Mesendoderm (in vitro differentiated cells): ENCODE measurements at regions not wholly inside any gene's neighbourhood (a gene's known extent, or its start where the extent isn't known, plus 50 kb on each side); places are given as distances from the start of the nearest gene placed in this dataset.

Experiments used
- DNase-seq: peaks from one replicate; pipeline ENCODE4 v3.0.0; 2013
- H2AK5ac ChIP-seq: 2 replicates; pipeline ENCODE4 v1.6.1; 2013; ENCODE audit warnings: low read length, inconsistent platforms
- H2BK120ac ChIP-seq: 2 replicates; pipeline ENCODE4 v1.6.1; 2013; ENCODE audit warnings: low read depth, mild to moderate bottlenecking, low read length, moderate library complexity, mixed read lengths
- H2BK15ac ChIP-seq: replicated peaks from 2 replicates; pipeline ENCODE4 v1.6.1; 2013; ENCODE audit warnings: low read depth, mild to moderate bottlenecking, moderate library complexity
- H2BK5ac ChIP-seq: 2 replicates; pipeline ENCODE4 v1.6.1; 2013; ENCODE audit warnings: low read length, inconsistent platforms
- H3K18ac ChIP-seq: 2 replicates; pipeline ENCODE4 v1.6.1; 2013; ENCODE audit warnings: mild to moderate bottlenecking, low read length, mixed read lengths
- H3K23ac ChIP-seq: one replicate; pipeline ENCODE4 v1.6.1; 2013; ENCODE audit warnings: low read length
- H3K27ac ChIP-seq: 2 replicates; pipeline ENCODE4 v1.5.1; 2013; ENCODE audit warnings: low read depth, mild to moderate bottlenecking, inconsistent platforms, low read length, moderate library complexity
- H3K27me3 ChIP-seq: 2 replicates; pipeline ENCODE4 v1.6.1; 2013; ENCODE audit warnings: low read length, control low read depth, mild to moderate bottlenecking, inconsistent platforms; ENCODE audit not compliant: insufficient read depth, poor library complexity
- H3K36me3 ChIP-seq: 2 replicates; pipeline ENCODE4 v1.6.1; 2013; ENCODE audit warnings: low read length, inconsistent platforms; ENCODE audit not compliant: control insufficient read depth, insufficient read depth
- H3K4ac ChIP-seq: one replicate; pipeline ENCODE4 v1.6.1; 2013; ENCODE audit warnings: low read depth, mild to moderate bottlenecking, low read length, moderate library complexity
- H3K4me1 ChIP-seq: 2 replicates; pipeline ENCODE4 v1.6.1; 2013; ENCODE audit warnings: low read depth, low read length, inconsistent platforms; ENCODE audit not compliant: control insufficient read depth
- H3K4me2 ChIP-seq: 2 replicates; pipeline ENCODE4 v1.6.1; 2013; ENCODE audit warnings: low read length
- H3K4me3 ChIP-seq: 2 replicates; pipeline ENCODE4 v1.5.1; 2013; ENCODE audit warnings: mild to moderate bottlenecking, low read length
- H3K56ac ChIP-seq: one replicate; pipeline ENCODE4 v1.6.1; 2013; ENCODE audit warnings: low read length
- H3K79me1 ChIP-seq: 2 replicates; pipeline ENCODE4 v1.6.1; 2013; ENCODE audit warnings: low read length, inconsistent platforms
- H3K79me2 ChIP-seq: 2 replicates; pipeline ENCODE4 v1.6.1; 2013; ENCODE audit warnings: mild to moderate bottlenecking, low read length; ENCODE audit not compliant: control insufficient read depth, insufficient read depth
- H3K9ac ChIP-seq: 2 replicates; pipeline ENCODE4 v1.6.1; 2013; ENCODE audit warnings: low read length, inconsistent platforms
- H4K5ac ChIP-seq: one replicate; pipeline ENCODE4 v1.6.1; 2013; ENCODE audit warnings: low read length
- H4K8ac ChIP-seq: one replicate; pipeline ENCODE4 v1.6.1; 2013; ENCODE audit warnings: low read depth, mild to moderate bottlenecking, control low read depth, low read length, moderate library complexity
- WGBS: extraction: QIAGEN DNeasy Blood & Tissue Kit; methylation state at CpG from one replicate; pipeline ENCODE4 v1.1.7; 2013; ENCODE audit warnings: low lambda C conversion rate, missing lambda C conversion rate; ENCODE audit not compliant: insufficient coverage; ENCODE audit errors: extremely low coverage; 5-methylcytosine and 5-hydroxymethylcytosine counted together

DNA sequence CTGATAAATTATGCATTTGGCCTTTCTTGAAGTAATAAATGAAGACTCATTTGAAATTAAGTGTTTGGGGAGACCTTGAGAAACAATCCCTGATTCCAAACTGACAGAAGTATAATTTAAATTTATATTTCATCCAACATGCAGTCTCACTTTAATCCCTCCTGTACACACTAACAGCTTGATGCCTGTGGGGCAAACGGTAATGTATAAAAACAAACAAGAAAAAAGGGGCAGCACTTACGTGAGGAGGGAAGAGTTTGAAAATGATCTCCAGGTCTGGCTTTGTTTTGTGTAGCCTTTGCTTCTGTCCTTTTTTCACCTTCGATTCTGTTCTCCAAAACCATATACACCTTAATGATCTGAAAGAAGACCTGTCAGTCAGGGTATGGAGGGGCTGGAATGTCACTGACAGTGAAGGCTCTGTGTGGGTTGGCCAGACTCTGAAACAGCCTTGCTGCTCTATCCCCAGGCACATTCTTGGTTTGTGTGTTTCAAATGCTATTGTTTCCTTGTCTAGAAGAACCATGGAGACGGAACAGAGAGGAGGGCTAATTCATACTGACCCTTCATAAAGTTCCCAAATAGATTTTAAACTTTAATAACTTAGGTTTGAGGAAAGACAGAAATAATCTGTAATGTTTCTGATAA lies 338.2 kb upstream of the WWC1 start:
- H3K4ac ChIP-seq, result peak overlapping the region; percentile 3
- peak; percentile 72 for DNase-seq
- peak overlapping the region; percentile 1 for H3K23ac ChIP-seq
- H3K79me2 ChIP-seq, result no peaks in the 10 kb centered on the region
- no peak overlapping the region for H2BK5ac ChIP-seq
- H2BK120ac ChIP-seq, result no peak overlapping the region
- H2AK5ac ChIP-seq, result no peak overlapping the region
- no peaks in the 10 kb centered on the region for H3K36me3 ChIP-seq
- no CpG with 5 or more reads among the region's 4 CpGs for WGBS
- H3K27ac ChIP-seq, result no peak overlapping the region
- no peak overlapping the region for H3K4me2 ChIP-seq
- H3K9ac ChIP-seq, result no peak overlapping the region
- H4K5ac ChIP-seq, result no peak overlapping the region
- no peak overlapping the region for H2BK15ac ChIP-seq
- no peak overlapping the region for H3K56ac ChIP-seq
- peak overlapping the region; percentile 81 for H4K8ac ChIP-seq
- H3K79me1 ChIP-seq, result no peaks in the 10 kb centered on the region
- H3K4me1 ChIP-seq, result peaks cover 9% of the 10 kb centered on the region
- H3K27me3 ChIP-seq, result no peaks in the 10 kb centered on the region
- no peak overlapping the region for H3K4me3 ChIP-seq
- no peak overlapping the region for H3K18ac ChIP-seq

DNA sequence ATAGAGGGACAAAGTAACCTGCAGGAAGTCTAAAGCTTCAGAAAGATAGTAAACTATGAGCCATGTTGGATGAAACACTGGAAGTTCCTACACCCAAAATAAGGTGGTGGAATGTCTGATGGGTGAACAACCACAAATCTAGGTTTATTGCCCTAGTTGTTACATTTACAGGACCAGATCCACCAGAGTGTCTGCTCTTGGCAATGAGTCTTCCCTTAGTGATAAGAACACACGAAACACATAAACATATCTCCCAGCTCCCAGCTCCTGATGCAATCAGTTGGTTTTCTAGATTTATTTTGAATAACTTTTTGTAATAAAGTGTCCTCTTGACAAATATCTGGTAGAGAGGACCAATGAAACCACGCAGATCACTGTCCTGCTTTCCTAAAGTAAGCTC lies 329.7 kb upstream of the WWC1 start:
- Histone ChIP-seq H3K79me2 (no peaks in the 10 kb centered on the region), H3K18ac (no peak overlapping the region), H3K9ac (no peak overlapping the region), H3K27me3 (no peaks in the 10 kb centered on the region), H3K4me1 (no peaks in the 10 kb centered on the region), H3K56ac (no peak overlapping the region), H3K4me3 (no peak overlapping the region), H3K4ac (no peak overlapping the region), H4K8ac (no peak overlapping the region), H3K4me2 (no peak overlapping the region), H2BK5ac (no peak overlapping the region), H2BK120ac (no peak overlapping the region), H3K27ac (no peak overlapping the region), H2AK5ac (no peak overlapping the region), H4K5ac (no peak overlapping the region), H3K36me3 (no peaks in the 10 kb centered on the region), H3K79me1 (no peaks in the 10 kb centered on the region), H2BK15ac (no peak overlapping the region), H3K23ac (no peak overlapping the region)
- DNase-seq, result no peak
- WGBS, result no CpG with 5 or more reads among the region's 2 CpGs

- H3K9ac ChIP-seq, result no peak overlapping the region
- no peak overlapping the region for H3K23ac ChIP-seq
- H2BK5ac ChIP-seq, result no peak overlapping the region
- no peaks in the 10 kb centered on the region for H3K79me1 ChIP-seq
- H3K27ac ChIP-seq, result no peak overlapping the region
- DNase-seq, result peak; percentile 57
- WGBS, result no CpG with 5 or more reads among the region's 3 CpGs
- H2AK5ac ChIP-seq, result no peak overlapping the region
- no peak overlapping the region for H3K56ac ChIP-seq
- H3K4ac ChIP-seq, result no peak overlapping the region
- H2BK15ac ChIP-seq, result no peak overlapping the region
- H4K8ac ChIP-seq, result no peak overlapping the region
- no peak overlapping the region for H3K4me2 ChIP-seq
- no peaks in the 10 kb centered on the region for H3K36me3 ChIP-seq
- H3K4me3 ChIP-seq, result no peak overlapping the region
- no peak overlapping the region for H4K5ac ChIP-seq
- H3K18ac ChIP-seq, result no peak overlapping the region
- H2BK120ac ChIP-seq, result no peak overlapping the region
- H3K27me3 ChIP-seq, result no peaks in the 10 kb centered on the region
- H3K79me2 ChIP-seq, result no peaks in the 10 kb centered on the region
- peaks cover 4% of the 10 kb centered on the region for H3K4me1 ChIP-seq
Observed at GRCh38 chr5:167964529-167964928, 326.9 kb upstream of the WWC1 start.

- no peak overlapping the region for H3K4me3 ChIP-seq
- no peaks in the 10 kb centered on the region for H3K27me3 ChIP-seq
- H3K4me1 ChIP-seq, result peaks cover 6% of the 10 kb centered on the region
- H3K9ac ChIP-seq, result no peak overlapping the region
- no peak overlapping the region for H3K27ac ChIP-seq
- WGBS, result no CpG with 5 or more reads among the region's 2 CpGs
- no peak for DNase-seq
- H3K36me3 ChIP-seq, result no peaks in the 10 kb centered on the region
- no peaks in the 10 kb centered on the region for H3K79me1 ChIP-seq
- H3K23ac ChIP-seq, result no peak overlapping the region
- H3K4me2 ChIP-seq, result no peak overlapping the region
- no peak overlapping the region for H2BK5ac ChIP-seq
- no peak overlapping the region for H4K8ac ChIP-seq
- no peak overlapping the region for H3K18ac ChIP-seq
- no peak overlapping the region for H4K5ac ChIP-seq
- H2BK120ac ChIP-seq, result no peak overlapping the region
- no peaks in the 10 kb centered on the region for H3K79me2 ChIP-seq
- no peak overlapping the region for H3K4ac ChIP-seq
- H2BK15ac ChIP-seq, result no peak overlapping the region
- H2AK5ac ChIP-seq, result no peak overlapping the region
- H3K56ac ChIP-seq, result no peak overlapping the region
Observed at GRCh38 chr5:167965710-167966109, 325.7 kb upstream of the WWC1 start.

DNA sequence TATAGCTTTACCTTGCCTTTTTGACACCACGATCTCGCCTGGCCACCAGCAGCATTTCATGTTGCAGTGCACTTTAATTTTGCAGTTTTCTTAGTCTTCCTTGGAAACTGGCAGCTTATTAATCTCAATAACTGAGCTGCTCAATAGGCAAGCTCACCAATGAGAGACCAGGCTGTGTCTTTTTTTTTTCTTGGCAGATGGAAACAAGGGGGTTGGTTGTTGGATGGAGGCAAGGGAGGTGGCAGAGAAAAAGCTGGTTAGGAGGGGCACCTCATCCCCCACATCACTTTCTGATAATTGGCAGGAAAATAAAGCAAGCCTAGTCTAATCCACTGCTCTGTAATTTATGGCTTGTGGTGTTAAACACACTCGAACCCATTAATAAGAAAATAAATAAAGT lies 324.5 kb upstream of the WWC1 start:
- Histone ChIP-seq H3K4ac (peak overlapping the region; percentile 73), H3K18ac (no peak overlapping the region), H3K9ac (no peak overlapping the region), H3K79me2 (no peaks in the 10 kb centered on the region), H2BK120ac (peak overlapping the region; percentile 24), H3K27me3 (no peaks in the 10 kb centered on the region), H2AK5ac (no peak overlapping the region), H3K56ac (no peak overlapping the region), H4K5ac (no peak overlapping the region), H3K4me1 (peaks cover 6% of the 10 kb centered on the region), H2BK15ac (peak overlapping the region; percentile 97), H3K4me3 (no peak overlapping the region), H3K23ac (no peak overlapping the region), H3K27ac (no peak overlapping the region), H3K36me3 (no peaks in the 10 kb centered on the region), H3K4me2 (no peak overlapping the region), H4K8ac (no peak overlapping the region), H3K79me1 (no peaks in the 10 kb centered on the region), H2BK5ac (no peak overlapping the region)
- WGBS, result no CpG with 5 or more reads among the region's 3 CpGs
- no peak for DNase-seq
